Gastroesophageal sphincter (tissue), 3 donors: ENCODE measurements at regions not wholly inside any gene's neighbourhood (a gene's known extent, or its start where the extent isn't known, plus 50 kb on each side); places are given as distances from the start of the nearest gene placed in this dataset.

Experiments
- CTCF ChIP-seq, 4 experiments: fragments of 200-600 bp in 2 of 4; fragments of 450-650 bp in 2 of 4; sonication (generic) in 1 of 4; IDR thresholded peaks; one replicate each; pipeline ENCODE4 v1.5.1; 2017 to 2019; ENCODE audit warnings: antibody characterized with exemption in 4 of 4, mild to moderate bottlenecking in 2 of 4, moderate library complexity in 2 of 4
- POLR2A ChIP-seq, 2 donors: fragments of 450-650 bp; IDR thresholded peaks; one replicate each; pipeline ENCODE4 v1.6.1; 2017; ENCODE audit warnings: antibody characterized with exemption in 2 of 2, mild to moderate bottlenecking in 2 of 2, moderate library complexity in 1 of 2

GRCh38 chr1:14265495-14265894 is 333.0 kb upstream of the KAZN start:
- TF ChIP-seq POLR2A (IDR thresholded peaks at IDR 0.05) (no peak), CTCF (IDR thresholded peaks at IDR 0.05) (no peak)
